HepG2 (cell line): ENCODE measurements at regions not wholly inside any gene's neighbourhood (a gene's known extent, or its start where the extent isn't known, plus 50 kb on each side); places are given as distances from the start of the nearest gene placed in this dataset.

Experiments
- CREB1 ChIP-seq, 2 experiments: fragments of 450-650 bp in 1 of 2; IDR thresholded peaks; 2 replicates each; pipeline ENCODE4 v1.6.1; 2016 to 2017; ENCODE audit warnings: control low read depth in 1 of 2, mild to moderate bottlenecking in 1 of 2, missing compliant biosample characterization in 1 of 2, missing genetic modification characterization in 1 of 2
- FLYWCH1 ChIP-seq: sonication (generic); formaldehyde crosslinking; IDR thresholded peaks from 2 replicates; pipeline ENCODE4 v1.8.1; 2023; ENCODE audit warnings: mild to moderate bottlenecking, missing genetic modification reagents
- FOXJ3 ChIP-seq: sonication (generic); formaldehyde crosslinking; IDR thresholded peaks from 2 replicates; pipeline ENCODE4 v1.4.0; 2020; ENCODE audit warnings: missing genetic modification reagents, mild to moderate bottlenecking, borderline replicate concordance
- FOXO1 ChIP-seq: sonication (generic); formaldehyde crosslinking; IDR thresholded peaks from 2 replicates; pipeline ENCODE4 v1.4.0; 2020; ENCODE audit warnings: missing genetic modification reagents
- HNF4A ChIP-seq: sonication (generic); formaldehyde crosslinking; IDR thresholded peaks from 2 replicates; pipeline ENCODE4 v1.4.0; 2020; ENCODE audit warnings: missing genetic modification reagents
- IKZF5 ChIP-seq: IDR thresholded peaks from 2 replicates; pipeline ENCODE4 v1.6.1; 2018; ENCODE audit warnings: missing genetic modification reagents, mild to moderate bottlenecking, missing compliant biosample characterization
- MTF1 ChIP-seq: sonication (generic); formaldehyde crosslinking; IDR thresholded peaks from 2 replicates; pipeline ENCODE4 v1.5.0; 2020; ENCODE audit warnings: missing genetic modification reagents
- PAXIP1 ChIP-seq: sonication (generic); formaldehyde crosslinking; conservative IDR thresholded peaks from 2 replicates; pipeline ENCODE4 v1.4.0; 2020; ENCODE audit warnings: mild to moderate bottlenecking, missing genetic modification reagents, moderate library complexity
- SP4 ChIP-seq: sonication (generic); formaldehyde crosslinking; IDR thresholded peaks from 2 replicates; pipeline ENCODE4 v1.8.1; 2023; ENCODE audit warnings: mild to moderate bottlenecking, missing genetic modification reagents
- TOE1 ChIP-seq: sonication (generic); formaldehyde crosslinking; IDR thresholded peaks from 2 replicates; pipeline ENCODE4 v1.4.0; 2020; ENCODE audit warnings: mild to moderate bottlenecking, missing genetic modification reagents
- ZMYM3 ChIP-seq: sonication (generic); formaldehyde crosslinking; IDR thresholded peaks from 2 replicates; pipeline ENCODE4 v1.5.1; 2020; ENCODE audit warnings: mild to moderate bottlenecking, missing genetic modification reagents
- ZNF264 ChIP-seq: sonication (generic); formaldehyde crosslinking; IDR thresholded peaks from 2 replicates; pipeline ENCODE4 v1.4.0; 2020; ENCODE audit warnings: missing genetic modification reagents
- ZNF275 ChIP-seq: sonication (generic); formaldehyde crosslinking; IDR thresholded peaks from 2 replicates; pipeline ENCODE4 v1.8.0; 2022; ENCODE audit warnings: missing genetic modification reagents, mild to moderate bottlenecking, inconsistent platforms, borderline replicate concordance
- ZNF292 ChIP-seq: sonication (generic); formaldehyde crosslinking; IDR thresholded peaks from 2 replicates; pipeline ENCODE4 v1.8.1; 2022; ENCODE audit warnings: mild to moderate bottlenecking, low read depth, missing genetic modification reagents, borderline replicate concordance
- ZNF33B ChIP-seq: sonication (generic); formaldehyde crosslinking; IDR thresholded peaks from 2 replicates; pipeline ENCODE4 v1.5.1; 2020; ENCODE audit warnings: mild to moderate bottlenecking, missing genetic modification reagents
- ZNF414 ChIP-seq: sonication (generic); formaldehyde crosslinking; IDR thresholded peaks from 2 replicates; pipeline ENCODE4 v1.5.0; 2020; ENCODE audit warnings: missing genetic modification reagents
- ZNF44 ChIP-seq: sonication (generic); formaldehyde crosslinking; IDR thresholded peaks from 2 replicates; pipeline ENCODE4 v1.5.1; 2020; ENCODE audit warnings: mild to moderate bottlenecking, missing genetic modification reagents
- ZNF563 ChIP-seq: sonication (generic); formaldehyde crosslinking; IDR thresholded peaks from 2 replicates; pipeline ENCODE4 v1.8.0; 2022; ENCODE audit warnings: mild to moderate bottlenecking, moderate library complexity, missing genetic modification reagents
- ZNF564 ChIP-seq: sonication (generic); formaldehyde crosslinking; IDR thresholded peaks from 2 replicates; pipeline ENCODE4 v1.8.1; 2023; ENCODE audit warnings: mild to moderate bottlenecking, missing genetic modification reagents
- ZNF569 ChIP-seq: sonication (generic); formaldehyde crosslinking; IDR thresholded peaks from 2 replicates; pipeline ENCODE4 v1.5.0; 2020; ENCODE audit warnings: mild to moderate bottlenecking, missing genetic modification reagents, moderate library complexity, borderline replicate concordance
- ZNF770 ChIP-seq: sonication (generic); formaldehyde crosslinking; IDR thresholded peaks from 2 replicates; pipeline ENCODE4 v1.5.0; 2020; ENCODE audit warnings: mild to moderate bottlenecking, missing genetic modification reagents
- ZNF883 ChIP-seq: sonication (generic); formaldehyde crosslinking; IDR thresholded peaks from 2 replicates; pipeline ENCODE4 v1.5.1; 2020; ENCODE audit warnings: mild to moderate bottlenecking, missing genetic modification reagents; ENCODE audit errors: not compliant biosample characterization
- ZSCAN21 ChIP-seq: sonication (generic); formaldehyde crosslinking; IDR thresholded peaks from 2 replicates; pipeline ENCODE4 v1.8.0; 2022; ENCODE audit warnings: mild to moderate bottlenecking, missing genetic modification reagents, moderate library complexity, borderline replicate concordance

GRCh38 chr16:50981951-50982350 is 169.1 kb downstream of the SALL1 start (continued):
- TF ChIP-seq TOE1 (no peak), ZNF569 (CRISPR knock-in tag) (no peak), FOXO1 (CRISPR knock-in tag) (no peak), CREB1 (IDR thresholded peaks at IDR 0.05) (no peak), CREB1 (CRISPR knock-in tag; IDR thresholded peaks at IDR 0.05) (no peak), FLYWCH1 (CRISPR knock-in tag) (no peak), ZNF292 (CRISPR knock-in tag) (peak; percentile 67; the same call in 1 of the 2 replicates), ZNF564 (CRISPR knock-in tag) (no peak), SP4 (CRISPR knock-in tag) (no peak), ZNF275 (no peak), HNF4A (CRISPR knock-in tag) (peak; percentile 75), FOXJ3 (no peak), ZNF33B (CRISPR knock-in tag) (0 out of 2 replicates have a peak, but pooled peaks have one; percentile 56), ZNF883 (CRISPR knock-in tag) (no peak), ZNF770 (CRISPR knock-in tag) (no peak), ZNF44 (no peak), ZNF563 (CRISPR knock-in tag) (no peak), ZNF414 (CRISPR knock-in tag) (0 out of 2 replicates have a peak, but pooled peaks have one; percentile 28), ZMYM3 (CRISPR knock-in tag) (peak; percentile 35; the same call in 1 of the 2 replicates), PAXIP1 (CRISPR knock-in tag) (0 out of 2 replicates have a peak, but pooled peaks have one; percentile 33), IKZF5 (no peak), MTF1 (CRISPR knock-in tag) (no peak), ZSCAN21 (no peak), ZNF264 (0 out of 2 replicates have a peak, but pooled peaks have one; percentile 40)
